ENCODE measurements at regions not wholly inside any gene's neighbourhood (a gene's known extent, or its start where the extent isn't known, plus 50 kb on each side); places are given as distances from the start of the nearest gene placed in this dataset.

GRCh38 chr2:19028587-19029375, 329.6 kb downstream of the OSR1 start:
- no peak for DNase-seq

- DNase-seq, result no peak
Observed at GRCh38 chr2:19027626-19028025, 330.8 kb downstream of the OSR1 start.

- no peak for DNase-seq
Observed at GRCh38 chr2:19026261-19026660, 332.2 kb downstream of the OSR1 start.

- DNase-seq, result no peak
Observed at GRCh38 chr2:19022334-19022733, 336.1 kb downstream of the OSR1 start.

- DNase-seq, result no peak
Observed at GRCh38 chr2:19021721-19022120, 336.7 kb downstream of the OSR1 start.

GRCh38 chr2:19021100-19021476, 337.3 kb downstream of the OSR1 start:
- DNase-seq, result no peak

GRCh38 chr2:19020144-19021099, 338.0 kb downstream of the OSR1 start:
- DNase-seq, result no peak

- no peak for DNase-seq
Observed at GRCh38 chr2:19009510-19009909, 348.9 kb downstream of the OSR1 start.

GRCh38 chr2:19003554-19003953, 354.9 kb downstream of the OSR1 start:
- DNase-seq, result no peak

- no peak for DNase-seq
Observed at GRCh38 chr2:19000776-19001175, 357.6 kb downstream of the OSR1 start.

- DNase-seq, result no peak
Observed at GRCh38 chr2:18999198-18999597, 359.2 kb downstream of the OSR1 start.

- DNase-seq, result no peak
Observed at GRCh38 chr2:18998491-18998890, 359.9 kb downstream of the OSR1 start.

GRCh38 chr2:18993756-18994338, 364.6 kb downstream of the OSR1 start:
- no peak for DNase-seq

- no peak for DNase-seq
Observed at GRCh38 chr2:18991177-18992168, 366.9 kb downstream of the OSR1 start.

- DNase-seq, result no peak
Observed at GRCh38 chr2:18988631-18989232, 369.7 kb downstream of the OSR1 start.

- DNase-seq, result no peak
Observed at GRCh38 chr2:18987592-18988073, 370.8 kb downstream of the OSR1 start.

GRCh38 chr2:18987016-18987415, 371.4 kb downstream of the OSR1 start:
- no peak for DNase-seq

GRCh38 chr2:18986046-18986445, 372.4 kb downstream of the OSR1 start:
- DNase-seq, result no peak

- DNase-seq, result no peak
Observed at GRCh38 chr2:18980786-18981430, 377.5 kb downstream of the OSR1 start.

GRCh38 chr2:18980104-18980785, 378.2 kb downstream of the OSR1 start:
- no peak for DNase-seq

- no peak for DNase-seq
Observed at GRCh38 chr2:18977409-18977808, 381.0 kb downstream of the OSR1 start.

Measured in activated naive CD4-positive, alpha-beta T cell (primary cell).